ENCODE measurements at regions not wholly inside any gene's neighbourhood (a gene's known extent, or its start where the extent isn't known, plus 50 kb on each side); places are given as distances from the start of the nearest gene placed in this dataset.

DNA sequence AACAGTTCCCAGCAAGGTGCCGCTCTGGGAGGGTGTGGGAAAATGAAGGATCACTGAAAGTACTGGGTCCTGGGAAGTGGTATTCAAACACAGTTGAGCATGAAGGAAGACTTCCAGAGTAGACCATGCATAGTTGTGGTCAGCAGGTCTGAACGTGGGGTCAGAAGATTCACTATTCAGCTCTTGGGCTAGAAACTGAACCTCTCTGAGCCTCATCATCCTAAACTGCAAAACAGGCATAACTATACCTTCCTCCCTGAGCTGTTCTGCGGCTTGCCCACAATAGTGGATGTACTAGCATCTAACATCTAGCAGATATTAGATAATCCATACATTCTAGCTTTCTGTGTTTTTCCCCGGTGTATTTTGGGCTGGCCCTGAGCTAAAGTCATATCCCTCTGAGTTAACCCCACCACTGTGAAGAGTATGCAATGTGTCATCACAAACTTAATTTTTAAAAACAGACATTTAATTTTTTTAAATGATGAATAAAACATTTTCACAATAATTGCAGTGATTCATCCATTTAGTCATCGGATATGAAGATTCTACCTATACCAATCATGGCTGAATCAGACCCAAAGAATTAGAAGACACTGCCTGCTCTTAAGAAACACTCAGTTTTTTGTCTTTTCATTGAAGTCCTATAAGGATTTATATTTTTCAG, 179.1 kb downstream of the BLID start:
- no peak for TF ChIP-seq CTCF (IDR thresholded peaks at IDR 0.05; ENCODE audit: low read length)
- no peak for TF ChIP-seq EZH2 (optimal IDR thresholded peaks at IDR 0.05; ENCODE audit: low read depth, low read length)
